OCI-LY1 (cell line): ENCODE measurements at regions not wholly inside any gene's neighbourhood (a gene's known extent, or its start where the extent isn't known, plus 50 kb on each side); places are given as distances from the start of the nearest gene placed in this dataset.

Experiments used
- H2AFZ ChIP-seq: fragments of 200-600 bp; sonication (generic), shearing (Covaris generic); 2 replicates; pipeline ENCODE4 v1.6.0; 2014; ENCODE audit warnings: antibody characterized with exemption, mild to moderate bottlenecking, low read length
- H3F3A ChIP-seq: fragments of 200-600 bp; sonication (generic), shearing (Covaris generic); 2 replicates; pipeline ENCODE4 v1.6.0; 2014; ENCODE audit warnings: mild to moderate bottlenecking, antibody characterized with exemption, low read length, moderate library complexity; ENCODE audit not compliant: insufficient read depth
- H3K27ac ChIP-seq: fragments of 200-600 bp; sonication (generic); 2 replicates; pipeline ENCODE4 v1.5.1; 2014; ENCODE audit warnings: low read length, mixed run types, mild to moderate bottlenecking, low read depth; ENCODE audit not compliant: poor library complexity, severe bottlenecking
- H3K27me3 ChIP-seq: fragments of 200-600 bp; sonication (generic); 2 replicates; pipeline ENCODE4 v1.6.0; 2014; ENCODE audit warnings: antibody characterized with exemption, mild to moderate bottlenecking, low read length, moderate library complexity; ENCODE audit not compliant: insufficient read depth
- H3K36me3 ChIP-seq: fragments of 200-600 bp; sonication (generic); 2 replicates; pipeline ENCODE4 v1.6.1; 2014; ENCODE audit warnings: mild to moderate bottlenecking, antibody characterized with exemption, low read length, moderate library complexity, mixed read lengths; ENCODE audit not compliant: insufficient read depth
- H3K4me1 ChIP-seq: fragments of 200-600 bp; sonication (generic); 2 replicates; pipeline ENCODE4 v1.5.1; 2014; ENCODE audit warnings: mild to moderate bottlenecking, low read length, moderate library complexity; ENCODE audit not compliant: insufficient read depth, severe bottlenecking
- H3K4me2 ChIP-seq: fragments of 200-600 bp; sonication (generic), shearing (Covaris generic); 2 replicates; pipeline ENCODE4 v1.6.1; 2014; ENCODE audit warnings: low read length
- H3K4me3 ChIP-seq: fragments of 200-600 bp; sonication (generic); 2 replicates; pipeline ENCODE4 v1.5.1; 2014; ENCODE audit warnings: low read length, low read depth, mild to moderate bottlenecking, mixed read lengths; ENCODE audit not compliant: poor library complexity, severe bottlenecking
- H3K79me2 ChIP-seq: fragments of 200-600 bp; shearing (Covaris generic); 2 replicates; pipeline ENCODE4 v1.6.1; 2016; ENCODE audit warnings: mixed run types, low read length, mixed read lengths; ENCODE audit not compliant: insufficient read depth
- H3K9ac ChIP-seq: fragments of 200-600 bp; sonication (generic), shearing (Covaris generic); 2 replicates; pipeline ENCODE4 v1.6.1; 2014; ENCODE audit warnings: mild to moderate bottlenecking, low read length, mixed read lengths
- H3K9me2 ChIP-seq: fragments of 200-600 bp; sonication (generic), shearing (Covaris generic); 2 replicates; pipeline ENCODE4 v1.6.1; 2014; ENCODE audit warnings: low read depth, mild to moderate bottlenecking, low read length, mixed read lengths
- H3K9me3 ChIP-seq: fragments of 200-600 bp; shearing (Covaris generic); 2 replicates; pipeline ENCODE4 v1.6.1; 2014; ENCODE audit warnings: low read length, mixed read lengths
- H4K20me1 ChIP-seq: fragments of 200-600 bp; sonication (generic), shearing (Covaris generic); 2 replicates; pipeline ENCODE4 v1.6.0; 2016; ENCODE audit warnings: mild to moderate bottlenecking, low read length; ENCODE audit not compliant: insufficient read depth
- CTCF ChIP-seq: fragments of 200-600 bp; sonication (generic), shearing (Covaris generic); IDR thresholded peaks from 2 replicates; pipeline ENCODE4 v1.5.1; 2017; ENCODE audit warnings: mild to moderate bottlenecking, antibody characterized with exemption, low read length, moderate library complexity, mixed read lengths
- EZH2 ChIP-seq: fragments of 200-600 bp; sonication (generic), shearing (Covaris generic); IDR thresholded peaks from 2 replicates; pipeline ENCODE4 v1.8.0; 2017; ENCODE audit warnings: borderline replicate concordance, mixed run types, mild to moderate bottlenecking, antibody characterized with exemption, low read length, moderate library complexity, mixed read lengths

GRCh38 chr22:49480331-49480730, 347.3 kb downstream of the BRD1 start:
- no peak overlapping the region for H3K9ac ChIP-seq
- no peaks in the 10 kb centered on the region for H3K79me2 ChIP-seq
- no peaks in the 10 kb centered on the region for H3F3A ChIP-seq
- H3K27me3 ChIP-seq, result no peaks in the 10 kb centered on the region
- no peaks in the 10 kb centered on the region for H3K9me2 ChIP-seq
- no peak overlapping the region for H3K27ac ChIP-seq
- H2AFZ ChIP-seq, result no peak overlapping the region
- TF ChIP-seq CTCF (no peak), EZH2 (no peak)
- no peaks in the 10 kb centered on the region for H3K36me3 ChIP-seq
- no peak overlapping the region for H3K4me3 ChIP-seq
- no peaks in the 10 kb centered on the region for H3K9me3 ChIP-seq
- H4K20me1 ChIP-seq, result no peaks in the 10 kb centered on the region
- no peak overlapping the region for H3K4me2 ChIP-seq
- no peaks in the 10 kb centered on the region for H3K4me1 ChIP-seq

- Histone ChIP-seq H3K36me3 (no peaks in the 10 kb centered on the region), H3K79me2 (no peaks in the 10 kb centered on the region), H3K4me1 (no peaks in the 10 kb centered on the region), H3K27me3 (no peaks in the 10 kb centered on the region), H3F3A (no peaks in the 10 kb centered on the region), H3K4me2 (no peak overlapping the region), H2AFZ (no peak overlapping the region), H3K4me3 (no peak overlapping the region), H4K20me1 (no peaks in the 10 kb centered on the region), H3K9me3 (no peaks in the 10 kb centered on the region), H3K27ac (no peak overlapping the region), H3K9ac (no peak overlapping the region), H3K9me2 (no peaks in the 10 kb centered on the region)
- TF ChIP-seq EZH2, result no peak
- TF ChIP-seq CTCF, result no peak
Measured at GRCh38 chr22:49479566-49479965, 348.1 kb downstream of the BRD1 start.

GRCh38 chr22:49476800-49477400, 350.8 kb downstream of the BRD1 start:
- Histone ChIP-seq H3K27me3 (no peaks in the 10 kb centered on the region), H3K4me3 (no peak overlapping the region), H4K20me1 (no peaks in the 10 kb centered on the region), H3K27ac (no peak overlapping the region), H3K9me2 (no peaks in the 10 kb centered on the region), H3K4me2 (no peak overlapping the region), H3K9ac (no peak overlapping the region), H2AFZ (no peak overlapping the region), H3F3A (no peaks in the 10 kb centered on the region), H3K79me2 (no peaks in the 10 kb centered on the region), H3K36me3 (no peaks in the 10 kb centered on the region), H3K9me3 (no peaks in the 10 kb centered on the region), H3K4me1 (no peaks in the 10 kb centered on the region)
- TF ChIP-seq CTCF (no peak), EZH2 (no peak)
